OCI-LY1 (cell line): ENCODE measurements at regions not wholly inside any gene's neighbourhood (a gene's known extent, or its start where the extent isn't known, plus 50 kb on each side); places are given as distances from the start of the nearest gene placed in this dataset.

ENCODE experiments used
- H2AFZ ChIP-seq: fragments of 200-600 bp; sonication (generic), shearing (Covaris generic); 2 replicates; pipeline ENCODE4 v1.6.0; 2014; ENCODE audit warnings: antibody characterized with exemption, mild to moderate bottlenecking, low read length
- H3F3A ChIP-seq: fragments of 200-600 bp; sonication (generic), shearing (Covaris generic); 2 replicates; pipeline ENCODE4 v1.6.0; 2014; ENCODE audit warnings: mild to moderate bottlenecking, antibody characterized with exemption, low read length, moderate library complexity; ENCODE audit not compliant: insufficient read depth
- H3K27ac ChIP-seq: fragments of 200-600 bp; sonication (generic); 2 replicates; pipeline ENCODE4 v1.5.1; 2014; ENCODE audit warnings: low read length, mixed run types, mild to moderate bottlenecking, low read depth; ENCODE audit not compliant: poor library complexity, severe bottlenecking
- H3K27me3 ChIP-seq: fragments of 200-600 bp; sonication (generic); 2 replicates; pipeline ENCODE4 v1.6.0; 2014; ENCODE audit warnings: antibody characterized with exemption, mild to moderate bottlenecking, low read length, moderate library complexity; ENCODE audit not compliant: insufficient read depth
- H3K36me3 ChIP-seq: fragments of 200-600 bp; sonication (generic); 2 replicates; pipeline ENCODE4 v1.6.1; 2014; ENCODE audit warnings: mild to moderate bottlenecking, antibody characterized with exemption, low read length, moderate library complexity, mixed read lengths; ENCODE audit not compliant: insufficient read depth
- H3K4me1 ChIP-seq: fragments of 200-600 bp; sonication (generic); 2 replicates; pipeline ENCODE4 v1.5.1; 2014; ENCODE audit warnings: mild to moderate bottlenecking, low read length, moderate library complexity; ENCODE audit not compliant: insufficient read depth, severe bottlenecking
- H3K4me2 ChIP-seq: fragments of 200-600 bp; sonication (generic), shearing (Covaris generic); 2 replicates; pipeline ENCODE4 v1.6.1; 2014; ENCODE audit warnings: low read length
- H3K4me3 ChIP-seq: fragments of 200-600 bp; sonication (generic); 2 replicates; pipeline ENCODE4 v1.5.1; 2014; ENCODE audit warnings: low read length, low read depth, mild to moderate bottlenecking, mixed read lengths; ENCODE audit not compliant: poor library complexity, severe bottlenecking
- H3K79me2 ChIP-seq: fragments of 200-600 bp; shearing (Covaris generic); 2 replicates; pipeline ENCODE4 v1.6.1; 2016; ENCODE audit warnings: mixed run types, low read length, mixed read lengths; ENCODE audit not compliant: insufficient read depth
- H3K9ac ChIP-seq: fragments of 200-600 bp; sonication (generic), shearing (Covaris generic); 2 replicates; pipeline ENCODE4 v1.6.1; 2014; ENCODE audit warnings: mild to moderate bottlenecking, low read length, mixed read lengths
- H3K9me2 ChIP-seq: fragments of 200-600 bp; sonication (generic), shearing (Covaris generic); 2 replicates; pipeline ENCODE4 v1.6.1; 2014; ENCODE audit warnings: low read depth, mild to moderate bottlenecking, low read length, mixed read lengths
- H3K9me3 ChIP-seq: fragments of 200-600 bp; shearing (Covaris generic); 2 replicates; pipeline ENCODE4 v1.6.1; 2014; ENCODE audit warnings: low read length, mixed read lengths
- H4K20me1 ChIP-seq: fragments of 200-600 bp; sonication (generic), shearing (Covaris generic); 2 replicates; pipeline ENCODE4 v1.6.0; 2016; ENCODE audit warnings: mild to moderate bottlenecking, low read length; ENCODE audit not compliant: insufficient read depth
- EZH2 ChIP-seq: fragments of 200-600 bp; sonication (generic), shearing (Covaris generic); IDR thresholded peaks from 2 replicates; pipeline ENCODE4 v1.8.0; 2017; ENCODE audit warnings: borderline replicate concordance, mixed run types, mild to moderate bottlenecking, antibody characterized with exemption, low read length, moderate library complexity, mixed read lengths
- TF ChIP-seq, protein P1 (sequence below): fragments of 200-600 bp; sonication (generic), shearing (Covaris generic); IDR thresholded peaks from 2 replicates; pipeline ENCODE4 v1.5.1; 2017; ENCODE audit warnings: mild to moderate bottlenecking, antibody characterized with exemption, low read length, moderate library complexity, mixed read lengths

DNA sequence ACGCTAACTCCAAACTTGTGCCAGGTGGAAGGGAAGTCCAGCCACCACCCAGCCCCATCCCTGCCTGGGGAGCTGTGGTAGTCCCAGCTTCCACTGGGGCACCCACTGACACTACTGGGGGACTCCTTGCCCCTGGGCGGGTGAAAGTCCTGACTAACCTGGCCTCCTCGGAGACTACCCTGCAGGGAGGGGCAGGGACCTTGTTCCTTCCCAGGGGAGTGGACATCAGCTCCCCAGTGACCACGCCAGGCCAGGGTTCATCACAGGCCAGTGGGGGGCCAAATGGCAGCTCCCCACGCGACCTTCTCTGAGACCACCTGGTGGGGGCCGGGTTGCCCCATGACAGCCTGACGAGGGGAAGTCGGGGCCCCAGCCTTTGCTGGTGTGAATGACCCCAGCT lies 420.0 kb upstream of the SALL3 start:
- TF ChIP-seq, protein P1, sequence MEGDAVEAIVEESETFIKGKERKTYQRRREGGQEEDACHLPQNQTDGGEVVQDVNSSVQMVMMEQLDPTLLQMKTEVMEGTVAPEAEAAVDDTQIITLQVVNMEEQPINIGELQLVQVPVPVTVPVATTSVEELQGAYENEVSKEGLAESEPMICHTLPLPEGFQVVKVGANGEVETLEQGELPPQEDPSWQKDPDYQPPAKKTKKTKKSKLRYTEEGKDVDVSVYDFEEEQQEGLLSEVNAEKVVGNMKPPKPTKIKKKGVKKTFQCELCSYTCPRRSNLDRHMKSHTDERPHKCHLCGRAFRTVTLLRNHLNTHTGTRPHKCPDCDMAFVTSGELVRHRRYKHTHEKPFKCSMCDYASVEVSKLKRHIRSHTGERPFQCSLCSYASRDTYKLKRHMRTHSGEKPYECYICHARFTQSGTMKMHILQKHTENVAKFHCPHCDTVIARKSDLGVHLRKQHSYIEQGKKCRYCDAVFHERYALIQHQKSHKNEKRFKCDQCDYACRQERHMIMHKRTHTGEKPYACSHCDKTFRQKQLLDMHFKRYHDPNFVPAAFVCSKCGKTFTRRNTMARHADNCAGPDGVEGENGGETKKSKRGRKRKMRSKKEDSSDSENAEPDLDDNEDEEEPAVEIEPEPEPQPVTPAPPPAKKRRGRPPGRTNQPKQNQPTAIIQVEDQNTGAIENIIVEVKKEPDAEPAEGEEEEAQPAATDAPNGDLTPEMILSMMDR = no peak
- TF ChIP-seq EZH2 = no peak
- Histone ChIP-seq H3K4me1 (no peaks in the 10 kb centered on the region), H3K9ac (no peak overlapping the region), H3K4me2 (no peak overlapping the region), H3K79me2 (no peaks in the 10 kb centered on the region), H3F3A (no peaks in the 10 kb centered on the region), H3K9me3 (no peaks in the 10 kb centered on the region), H4K20me1 (no peaks in the 10 kb centered on the region), H2AFZ (no peak overlapping the region), H3K4me3 (no peak overlapping the region), H3K27me3 (no peaks in the 10 kb centered on the region), H3K36me3 (no peaks in the 10 kb centered on the region), H3K27ac (no peak overlapping the region), H3K9me2 (no peaks in the 10 kb centered on the region)

DNA sequence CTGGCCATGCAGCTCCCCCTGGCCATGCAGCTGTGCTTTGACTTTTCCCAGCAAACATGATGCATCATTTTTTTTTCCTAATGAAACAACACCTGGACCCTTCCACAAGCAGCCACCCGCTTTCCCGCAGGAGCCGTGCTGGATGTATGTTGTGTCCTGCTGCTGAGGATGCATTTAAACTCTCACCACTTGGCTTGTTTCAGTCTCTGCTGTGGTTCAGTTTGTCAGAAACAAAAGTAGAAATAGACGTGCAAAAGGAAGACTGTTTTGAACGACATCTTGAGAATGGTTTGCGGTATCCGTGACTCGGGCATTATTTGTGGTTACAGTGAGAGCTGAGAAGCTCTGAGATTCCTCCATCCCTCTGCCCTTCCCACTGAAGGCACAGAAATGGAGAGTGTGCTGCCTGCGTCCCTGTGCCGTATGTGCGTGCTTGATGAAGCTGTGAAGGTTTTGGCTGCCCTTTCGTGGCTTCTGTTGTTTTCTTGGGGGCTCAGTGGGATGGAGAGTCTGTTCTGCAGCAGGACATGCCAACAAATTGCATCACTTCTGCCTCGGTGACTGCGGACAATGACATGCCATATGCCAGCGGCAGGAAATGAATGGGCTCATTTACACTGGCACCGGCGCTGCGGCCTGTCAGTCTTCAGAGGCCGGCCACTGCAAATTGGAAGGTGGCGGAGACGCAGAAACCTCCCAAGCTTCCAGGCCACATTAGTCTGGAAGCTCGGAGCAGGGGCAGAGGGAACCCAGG lies 417.7 kb upstream of the SALL3 start:
- no peak overlapping the region for H2AFZ ChIP-seq
- no peak overlapping the region for H3K27ac ChIP-seq
- H3K9me3 ChIP-seq = no peaks in the 10 kb centered on the region

DNA sequence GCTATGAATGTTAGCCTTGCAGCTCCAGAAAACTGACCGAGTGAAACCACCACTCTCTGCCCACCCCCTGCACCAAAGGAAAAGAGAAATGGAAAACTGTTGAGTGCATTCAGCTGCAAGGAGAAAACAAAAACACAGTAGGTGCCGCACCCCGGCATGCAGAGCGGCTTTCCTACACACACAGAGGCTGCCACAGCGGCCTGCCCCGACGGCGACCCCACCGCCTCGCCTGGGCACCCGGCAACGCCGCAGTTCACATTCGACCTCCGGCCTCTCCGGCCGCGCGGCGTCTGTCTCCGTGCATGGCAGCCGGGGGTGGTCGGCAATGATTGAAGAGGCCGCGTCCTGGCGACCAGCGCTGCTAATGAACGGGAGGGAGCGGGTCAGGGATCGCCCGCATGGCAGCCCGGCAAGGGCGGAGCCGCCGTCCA lies 417.1 kb upstream of the SALL3 start:
- TF ChIP-seq, protein P1 = no peak
- TF ChIP-seq EZH2 = no peak
- H3K9me2 ChIP-seq = no peaks in the 10 kb centered on the region
- no peaks in the 10 kb centered on the region for H3K9me3 ChIP-seq
- H3K36me3 ChIP-seq = no peaks in the 10 kb centered on the region
- no peak overlapping the region for H3K4me3 ChIP-seq
- no peaks in the 10 kb centered on the region for H3F3A ChIP-seq
- H3K9ac ChIP-seq = no peak overlapping the region
- H3K27ac ChIP-seq = no peak overlapping the region
- no peaks in the 10 kb centered on the region for H4K20me1 ChIP-seq
- H3K4me1 ChIP-seq = no peaks in the 10 kb centered on the region
- no peak overlapping the region for H3K4me2 ChIP-seq
- H3K27me3 ChIP-seq = no peaks in the 10 kb centered on the region
- no peak overlapping the region for H2AFZ ChIP-seq
- no peaks in the 10 kb centered on the region for H3K79me2 ChIP-seq

More for the DNA sequence above, 417.7 kb upstream of the SALL3 start:
- TF ChIP-seq EZH2 = no peak
- TF ChIP-seq, protein P1 = no peak
- Histone ChIP-seq H3F3A (no peaks in the 10 kb centered on the region), H3K36me3 (no peaks in the 10 kb centered on the region), H3K4me3 (no peak overlapping the region), H4K20me1 (no peaks in the 10 kb centered on the region), H3K9me2 (no peaks in the 10 kb centered on the region), H3K27me3 (no peaks in the 10 kb centered on the region), H3K4me1 (no peaks in the 10 kb centered on the region), H3K79me2 (no peaks in the 10 kb centered on the region), H3K4me2 (no peak overlapping the region), H3K9ac (no peak overlapping the region)
